Keratinocyte (primary cell): ENCODE measurements at regions not wholly inside any gene's neighbourhood (a gene's known extent, or its start where the extent isn't known, plus 50 kb on each side); places are given as distances from the start of the nearest gene placed in this dataset.

Experiments
- DNase-seq: peaks from one replicate; pipeline ENCODE4 v3.0.0-alpha.2; 2011; ENCODE audit warnings: low read depth, missing footprints, low spot score
- FAIRE-seq: peaks from 2 replicates; lab custom pipeline; 2011; peaks lifted over from hg19 to GRCh38; lab: Jason Lieb, UNC
- H2AFZ ChIP-seq: 2 replicates; pipeline ENCODE4 v1.6.0; 2012; ENCODE audit warnings: low read length, control low read depth, inconsistent platforms; ENCODE audit not compliant: control insufficient read depth
- H3K27ac ChIP-seq: 2 replicates; pipeline ENCODE4 v1.5.1; 2011; ENCODE audit warnings: low read length; ENCODE audit not compliant: control insufficient read depth, insufficient read depth
- H3K27me3 ChIP-seq: 3 replicates; pipeline ENCODE4 v1.6.0; 2011; ENCODE audit warnings: low read length; ENCODE audit not compliant: control insufficient read depth, insufficient read depth; ENCODE audit errors: extremely low read depth
- H3K36me3 ChIP-seq, 2 experiments: 2 replicates in 1 of 2; 3 replicates in 1 of 2; pipeline ENCODE4 v1.5.1; 2011; ENCODE audit warnings: low read length in 2 of 2, mild to moderate bottlenecking in 1 of 2; ENCODE audit not compliant: control insufficient read depth in 2 of 2, insufficient read depth in 2 of 2; ENCODE audit errors: extremely low read depth in 1 of 2
- H3K4me1 ChIP-seq: 3 replicates; pipeline ENCODE4 v1.5.1; 2011; ENCODE audit warnings: low read length; ENCODE audit not compliant: control insufficient read depth, insufficient read depth; ENCODE audit errors: extremely low read depth
- H3K4me2 ChIP-seq: 3 replicates; pipeline ENCODE4 v1.6.0; 2011; ENCODE audit warnings: low read depth, low read length; ENCODE audit not compliant: control insufficient read depth, insufficient read depth; ENCODE audit errors: extremely low read depth
- H3K4me3 ChIP-seq, 3 experiments: fragments of 200-600 bp in 1 of 3; sonication (generic) in 1 of 3; 2 replicates in 2 of 3; 3 replicates in 1 of 3; pipeline ENCODE4 v1.5.1; 2011 to 2016; ENCODE audit warnings: low read length in 3 of 3, mild to moderate bottlenecking in 3 of 3, control low read depth in 2 of 3, inconsistent platforms in 1 of 3, low read depth in 1 of 3, mixed read lengths in 1 of 3, mixed run types in 1 of 3, moderate library complexity in 1 of 3; ENCODE audit not compliant: control insufficient read depth in 2 of 3, insufficient read depth in 2 of 3; ENCODE audit errors: extremely low read depth in 1 of 3
- H3K79me2 ChIP-seq: 2 replicates; pipeline ENCODE4 v1.6.0; 2012; ENCODE audit warnings: low read length; ENCODE audit not compliant: control insufficient read depth, insufficient read depth
- H3K9ac ChIP-seq: 3 replicates; pipeline ENCODE4 v1.6.0; 2011; ENCODE audit warnings: low read length; ENCODE audit not compliant: control insufficient read depth, insufficient read depth; ENCODE audit errors: extremely low read depth
- H3K9me1 ChIP-seq: 3 replicates; pipeline ENCODE4 v1.6.0; 2011; ENCODE audit warnings: low read length; ENCODE audit not compliant: control insufficient read depth, insufficient read depth; ENCODE audit errors: extremely low read depth
- H3K9me3 ChIP-seq: 2 replicates; pipeline ENCODE4 v1.5.1; 2012; ENCODE audit warnings: low read depth, low read length; ENCODE audit not compliant: control insufficient read depth
- H4K20me1 ChIP-seq: 3 replicates; pipeline ENCODE4 v1.6.0; 2011; ENCODE audit warnings: low read length; ENCODE audit not compliant: control insufficient read depth, insufficient read depth; ENCODE audit errors: extremely low read depth
- CTCF ChIP-seq, 3 experiments: IDR thresholded peaks in 1 of 3; conservative IDR thresholded peaks in 1 of 3; optimal IDR thresholded peaks in 1 of 3; 2 replicates in 2 of 3; 3 replicates in 1 of 3; pipeline versions ENCODE3 to v1.5.1; 2011; ENCODE audit warnings: low read length in 3 of 3, mild to moderate bottlenecking in 3 of 3, moderate library complexity in 2 of 3, control low read depth in 1 of 3, inconsistent platforms in 1 of 3; ENCODE audit not compliant: insufficient read depth in 2 of 3; ENCODE audit errors: extremely low read depth in 1 of 3
- EZH2 ChIP-seq: IDR thresholded peaks from one replicate; pipeline ENCODE4 v1.6.1; 2012; ENCODE audit warnings: inconsistent platforms, mild to moderate bottlenecking, low read length, moderate library complexity
- dilution Hi-C: fragments of 300-500 bp; cut with MboI; formaldehyde crosslinking; loops from one replicate; pipeline ENCODE4 v1.7.0; 2020; ENCODE audit warnings: low sequenced_read_pairs; ENCODE audit not compliant: extremely low pct_ligation_motif_present

DNA sequence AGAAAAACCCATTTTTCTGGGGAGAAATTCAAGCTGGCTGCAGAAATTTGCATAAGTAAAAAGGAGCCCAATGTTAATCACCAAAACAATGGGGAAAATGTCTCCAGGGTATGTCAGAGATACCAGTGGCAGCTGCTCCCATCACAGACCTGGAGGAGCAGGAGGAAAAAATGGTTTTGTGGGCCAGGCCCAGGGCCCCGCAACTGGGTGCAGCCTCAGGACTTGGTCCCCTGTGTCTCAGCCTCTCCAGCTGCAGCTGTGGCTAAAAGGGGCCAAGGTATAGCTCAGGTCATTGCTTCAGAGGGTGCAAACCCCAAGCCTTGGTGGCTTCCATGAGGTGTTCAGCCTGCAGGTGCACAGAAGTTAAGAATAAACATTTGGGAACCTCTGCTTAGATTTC is 536.4 kb upstream of the FRG1 start:
- Histone ChIP-seq H3K9me1 (no peaks in the 10 kb centered on the region), H3K4me2 (no peak overlapping the region), H3K9ac (no peak overlapping the region), H3K4me1 (no peaks in the 10 kb centered on the region), H2AFZ (no peak overlapping the region), H3K4me3 (no peak overlapping the region), H3K79me2 (no peaks in the 10 kb centered on the region), H3K27ac (no peak overlapping the region), H3K27me3 (no peaks in the 10 kb centered on the region), H3K9me3 (no peaks in the 10 kb centered on the region), H4K20me1 (no peaks in the 10 kb centered on the region), H3K36me3 (no peaks in the 10 kb centered on the region)
- dilution Hi-C loops = no loop called here
- TF ChIP-seq EZH2 (no peak), CTCF (optimal IDR thresholded peaks at IDR 0.05 in 1 of 3, IDR thresholded peaks at IDR 0.05 in 1 of 3, conservative IDR thresholded peaks at IDR 0.05 in 1 of 3; ENCODE audit: extremely low read depth in 1 of 3, insufficient read depth in 2 of 3, low read length in 3 of 3) (no peak)
- DNase-seq (no peak), FAIRE-seq (no peak)

GRCh38 chr4:189409158-189409557 is 531.5 kb upstream of the FRG1 start:
- no peaks in the 10 kb centered on the region for H3K79me2 ChIP-seq
- H3K27ac ChIP-seq = no peak overlapping the region
- H3K9me1 ChIP-seq = no peaks in the 10 kb centered on the region
- no peak overlapping the region for H3K4me3 ChIP-seq
- no peak overlapping the region for H2AFZ ChIP-seq
- H3K9ac ChIP-seq = no peak overlapping the region
- FAIRE-seq (no peak), DNase-seq (no peak)
- no peaks in the 10 kb centered on the region for H3K27me3 ChIP-seq
- no peak for TF ChIP-seq EZH2
- TF ChIP-seq CTCF (optimal IDR thresholded peaks at IDR 0.05 in 1 of 3, IDR thresholded peaks at IDR 0.05 in 1 of 3, conservative IDR thresholded peaks at IDR 0.05 in 1 of 3; ENCODE audit: extremely low read depth in 1 of 3, insufficient read depth in 2 of 3, low read length in 3 of 3) = no peak
- dilution Hi-C loops = no loop called here
- H3K4me2 ChIP-seq = no peak overlapping the region
- no peaks in the 10 kb centered on the region for H3K36me3 ChIP-seq
- H3K4me1 ChIP-seq = no peaks in the 10 kb centered on the region
- H4K20me1 ChIP-seq = no peaks in the 10 kb centered on the region
- H3K9me3 ChIP-seq = no peaks in the 10 kb centered on the region
